Panc1 (cell line): ENCODE measurements at regions not wholly inside any gene's neighbourhood (a gene's known extent, or its start where the extent isn't known, plus 50 kb on each side); places are given as distances from the start of the nearest gene placed in this dataset.

Experiments
- CTCF ChIP-seq: fragments of 450-650 bp; IDR thresholded peaks from 2 replicates; pipeline ENCODE4 v1.5.1; 2017; ENCODE audit warnings: mild to moderate bottlenecking
- POLR2AphosphoS5 ChIP-seq: IDR thresholded peaks from 2 replicates; pipeline ENCODE4 v1.6.1; 2012; ENCODE audit warnings: mild to moderate bottlenecking, low read depth, low read length, moderate library complexity
- REST ChIP-seq, 2 experiments: IDR thresholded peaks; 2 replicates each; pipeline ENCODE4 v1.6.1; 2011 to 2012; ENCODE audit warnings: low read depth in 2 of 2, control low read depth in 1 of 2, low read length in 1 of 2, mild to moderate bottlenecking in 1 of 2, moderate library complexity in 1 of 2; ENCODE audit not compliant: insufficient read depth in 1 of 2
- SIN3A ChIP-seq: IDR thresholded peaks from 2 replicates; pipeline ENCODE4 v1.6.1; 2012; ENCODE audit warnings: low read depth, mild to moderate bottlenecking, low read length, moderate library complexity, borderline replicate concordance; ENCODE audit not compliant: insufficient read depth

GRCh38 chr13:34751492-34751891, 190.6 kb upstream of the NBEA start:
- TF ChIP-seq CTCF (no peak), REST (IDR thresholded peaks at IDR 0.05; ENCODE audit: insufficient read depth in 1 of 2, low read depth in 2 of 2, low read length in 1 of 2) (no peak), POLR2AphosphoS5 (no peak), SIN3A (no peak)
